ENCODE measurements at regions not wholly inside any gene's neighbourhood (a gene's known extent, or its start where the extent isn't known, plus 50 kb on each side); places are given as distances from the start of the nearest gene placed in this dataset.

DNA sequence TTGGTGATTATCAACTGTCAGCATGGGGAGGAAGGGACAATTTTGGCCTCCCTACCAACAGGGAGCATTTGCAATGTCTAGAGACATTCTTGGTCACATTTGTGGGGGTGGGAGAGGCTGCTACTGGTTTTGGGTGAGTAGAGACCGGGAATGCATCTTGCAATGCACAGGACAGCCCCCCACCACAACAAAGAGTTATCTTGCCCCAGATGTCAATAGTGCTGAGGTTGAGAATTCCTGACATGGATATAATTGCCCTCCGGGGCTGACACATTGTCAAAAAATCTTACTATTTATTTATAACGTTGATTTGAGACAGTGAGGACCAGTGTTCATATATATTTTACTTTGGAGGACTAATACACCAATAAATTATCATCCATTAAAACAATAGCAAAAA, 316.1 kb downstream of the PSAT1 start:
- H3K9me3 Mint-ChIP-seq, result no peaks in the 10 kb centered on the region
- DNase-seq (no peak), ATAC-seq (ENCODE audit: low read depth) (no peak)
- no peak overlapping the region for H3K27ac Mint-ChIP-seq
- H3K4me3 Mint-ChIP-seq, result no peak overlapping the region
- no peaks in the 10 kb centered on the region for H3K36me3 Mint-ChIP-seq (ENCODE audit: low read depth)
- no peaks in the 10 kb centered on the region for H3K27me3 Mint-ChIP-seq
- CTCF ChIA-PET, result no interaction called here
- intact Hi-C loops (cut with micrococcal nuclease), result no loop called here
- TF ChIP-seq CTCF (IDR thresholded peaks at IDR 0.05), result no peak
- no peaks in the 10 kb centered on the region for H3K4me1 Mint-ChIP-seq
- POLR2A ChIA-PET, result no interaction called here

DNA sequence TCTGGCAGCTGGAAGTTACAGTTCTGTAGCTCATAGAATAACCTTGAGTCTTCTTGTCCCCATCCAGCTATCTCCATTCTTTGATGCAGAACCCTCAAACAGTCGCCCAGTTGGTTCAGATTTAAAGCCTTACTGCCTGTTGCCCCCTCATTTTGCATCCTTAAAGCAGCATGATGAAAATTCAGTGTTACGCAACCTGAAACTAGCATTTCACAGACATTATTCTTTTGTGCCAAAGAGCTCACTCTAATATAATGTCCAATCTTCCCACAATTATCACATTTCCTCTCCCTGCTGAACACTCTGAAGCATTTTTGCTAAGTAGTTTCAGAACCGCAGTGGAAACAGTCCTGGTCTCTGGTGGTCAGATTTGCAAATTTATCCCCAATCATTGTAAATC, 318.0 kb downstream of the PSAT1 start:
- no peak overlapping the region for H3K27ac Mint-ChIP-seq
- H3K4me1 Mint-ChIP-seq, result no peaks in the 10 kb centered on the region
- H3K9me3 Mint-ChIP-seq, result no peaks in the 10 kb centered on the region
- ATAC-seq (ENCODE audit: low read depth) (no peak), DNase-seq (no peak)
- H3K4me3 Mint-ChIP-seq, result no peak overlapping the region
- ChIA-PET CTCF (no interaction called here), POLR2A (no interaction called here)
- no peaks in the 10 kb centered on the region for H3K36me3 Mint-ChIP-seq (ENCODE audit: low read depth)
- no peak for TF ChIP-seq CTCF (IDR thresholded peaks at IDR 0.05)
- no peaks in the 10 kb centered on the region for H3K27me3 Mint-ChIP-seq
- intact Hi-C loops (cut with micrococcal nuclease), result no loop called here

GRCh38 chr9:78615372-78615771, 318.4 kb downstream of the PSAT1 start:
- Mint-ChIP-seq H3K27ac (no peak overlapping the region), H3K9me3 (no peaks in the 10 kb centered on the region), H3K27me3 (no peaks in the 10 kb centered on the region), H3K4me3 (no peak overlapping the region), H3K36me3 (ENCODE audit: low read depth) (no peaks in the 10 kb centered on the region), H3K4me1 (no peaks in the 10 kb centered on the region)
- no peak for TF ChIP-seq CTCF (IDR thresholded peaks at IDR 0.05)
- POLR2A ChIA-PET, result no interaction called here
- CTCF ChIA-PET, result no interaction called here
- intact Hi-C loops (cut with micrococcal nuclease), result no loop called here
- ATAC-seq (ENCODE audit: low read depth), result no peak
- no peak for DNase-seq

DNA sequence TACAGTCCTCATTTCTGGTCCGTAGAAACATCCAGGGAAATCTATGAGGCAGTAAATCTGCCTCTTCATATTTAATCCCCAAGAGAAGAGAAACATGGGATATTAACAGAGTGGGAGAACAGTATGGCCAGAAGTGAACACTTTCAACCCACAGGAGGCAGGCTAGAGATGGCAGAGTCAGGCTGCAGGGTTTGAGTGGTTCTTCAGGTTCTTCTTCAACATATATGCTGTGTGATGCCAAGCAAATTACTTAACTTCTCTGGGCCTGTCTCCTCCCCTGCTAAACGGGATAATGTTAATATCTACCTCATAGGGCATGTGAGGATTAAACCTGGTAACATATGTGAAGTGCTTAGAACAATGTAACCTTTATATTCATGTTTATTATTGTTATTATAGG, 321.8 kb downstream of the PSAT1 start:
- Mint-ChIP-seq H3K27me3 (no peaks in the 10 kb centered on the region), H3K4me1 (no peaks in the 10 kb centered on the region), H3K36me3 (ENCODE audit: low read depth) (no peaks in the 10 kb centered on the region), H3K27ac (no peak overlapping the region), H3K4me3 (no peak overlapping the region), H3K9me3 (no peaks in the 10 kb centered on the region)
- ATAC-seq (ENCODE audit: low read depth) (no peak), DNase-seq (no peak)
- intact Hi-C loops (cut with micrococcal nuclease), result no loop called here
- POLR2A ChIA-PET, result no interaction called here
- TF ChIP-seq CTCF (IDR thresholded peaks at IDR 0.05), result no peak
- CTCF ChIA-PET, result no interaction called here

GRCh38 chr9:78620303-78620702, 323.4 kb downstream of the PSAT1 start:
- H3K36me3 Mint-ChIP-seq (ENCODE audit: low read depth), result no peaks in the 10 kb centered on the region
- no peak for TF ChIP-seq CTCF (IDR thresholded peaks at IDR 0.05)
- no peaks in the 10 kb centered on the region for H3K9me3 Mint-ChIP-seq
- CTCF ChIA-PET, result no interaction called here
- H3K4me1 Mint-ChIP-seq, result no peaks in the 10 kb centered on the region
- no peaks in the 10 kb centered on the region for H3K27me3 Mint-ChIP-seq
- POLR2A ChIA-PET, result no interaction called here
- H3K27ac Mint-ChIP-seq, result no peak overlapping the region
- no peak overlapping the region for H3K4me3 Mint-ChIP-seq
- ATAC-seq (ENCODE audit: low read depth) (no peak), DNase-seq (no peak)
- intact Hi-C loops (cut with micrococcal nuclease), result no loop called here
